ENCODE measurements at regions not wholly inside any gene's neighbourhood (a gene's known extent, or its start where the extent isn't known, plus 50 kb on each side); places are given as distances from the start of the nearest gene placed in this dataset.

DNA sequence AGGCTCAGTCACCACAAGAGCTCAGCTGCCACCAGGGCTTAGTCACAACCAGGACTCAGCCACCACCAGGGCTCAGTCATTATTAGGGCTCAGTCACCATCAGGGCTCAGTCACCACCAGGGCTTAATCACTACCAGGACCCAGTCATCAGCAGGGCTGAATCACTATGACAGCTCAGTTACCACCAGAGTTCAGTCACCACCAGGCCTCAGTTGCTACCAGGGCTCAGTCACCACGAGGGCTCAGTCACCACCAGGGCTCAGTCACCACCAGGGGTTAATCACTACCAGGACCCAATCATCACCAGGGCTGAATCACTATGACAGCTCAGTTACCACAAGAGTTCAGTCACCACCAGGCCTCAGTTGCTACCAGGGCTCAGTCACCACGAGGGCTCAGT lies 196.2 kb downstream of the NPHP4 start:
- no peaks in the 10 kb centered on the region for H3K9me3 ChIP-seq (ENCODE audit: control insufficient read depth in 2 of 2, insufficient read depth in 1 of 2, low read length in 1 of 2)
- H3K36me3 ChIP-seq (ENCODE audit: control insufficient read depth in 2 of 2, insufficient read depth in 2 of 2, low read length in 1 of 2) = no peaks in the 10 kb centered on the region
- H3K27ac ChIP-seq (ENCODE audit: low read depth in 1 of 2, low read length in 1 of 2) = no peak overlapping the region
- no peaks in the 10 kb centered on the region for H3K4me1 ChIP-seq (ENCODE audit: control insufficient read depth in 2 of 2, insufficient read depth in 2 of 2, low read length in 2 of 2)
- no peak for DNase-seq (ENCODE audit: low read depth in 6 of 9, low spot score in 9 of 9)
- 86% methylated on average over 2 of the region's 2 CpGs for WGBS
- no peaks in the 10 kb centered on the region for H3K27me3 ChIP-seq (ENCODE audit: control insufficient read depth in 2 of 2, insufficient read depth in 1 of 2, low read length in 1 of 2)
- no peak overlapping the region for H3K4me3 ChIP-seq (ENCODE audit: low read length in 2 of 2)

DNA sequence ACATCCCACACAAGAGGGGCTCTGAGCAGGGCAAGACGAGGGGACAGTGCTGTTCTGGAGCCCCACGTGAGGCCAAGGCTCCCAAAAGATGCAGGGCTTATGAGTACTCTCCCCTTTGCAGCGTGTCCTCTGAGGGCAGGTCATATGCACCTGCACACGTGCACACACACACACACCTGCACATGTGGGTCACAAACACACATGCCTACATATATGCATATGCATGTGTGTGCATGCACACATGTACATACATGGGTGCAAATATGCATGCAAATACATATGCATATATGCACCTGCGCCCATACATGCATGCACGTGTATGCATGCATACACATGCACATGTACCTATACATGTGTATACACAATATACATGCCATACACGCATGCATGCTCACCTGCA lies 197.9 kb downstream of the NPHP4 start:
- no peaks in the 10 kb centered on the region for H3K27me3 ChIP-seq (ENCODE audit: control insufficient read depth in 2 of 2, insufficient read depth in 1 of 2, low read length in 1 of 2)
- no peaks in the 10 kb centered on the region for H3K9me3 ChIP-seq (ENCODE audit: control insufficient read depth in 2 of 2, insufficient read depth in 1 of 2, low read length in 1 of 2)
- no peaks in the 10 kb centered on the region for H3K4me1 ChIP-seq (ENCODE audit: control insufficient read depth in 2 of 2, insufficient read depth in 2 of 2, low read length in 2 of 2)
- H3K27ac ChIP-seq (ENCODE audit: low read depth in 1 of 2, low read length in 1 of 2) = no peak overlapping the region
- no peak for DNase-seq (ENCODE audit: low read depth in 6 of 9, low spot score in 9 of 9)
- H3K36me3 ChIP-seq (ENCODE audit: control insufficient read depth in 2 of 2, insufficient read depth in 2 of 2, low read length in 1 of 2) = no peaks in the 10 kb centered on the region
- no peak overlapping the region for H3K4me3 ChIP-seq (ENCODE audit: low read length in 2 of 2)
- 87% methylated on average over 7 of the region's 7 CpGs for WGBS

DNA sequence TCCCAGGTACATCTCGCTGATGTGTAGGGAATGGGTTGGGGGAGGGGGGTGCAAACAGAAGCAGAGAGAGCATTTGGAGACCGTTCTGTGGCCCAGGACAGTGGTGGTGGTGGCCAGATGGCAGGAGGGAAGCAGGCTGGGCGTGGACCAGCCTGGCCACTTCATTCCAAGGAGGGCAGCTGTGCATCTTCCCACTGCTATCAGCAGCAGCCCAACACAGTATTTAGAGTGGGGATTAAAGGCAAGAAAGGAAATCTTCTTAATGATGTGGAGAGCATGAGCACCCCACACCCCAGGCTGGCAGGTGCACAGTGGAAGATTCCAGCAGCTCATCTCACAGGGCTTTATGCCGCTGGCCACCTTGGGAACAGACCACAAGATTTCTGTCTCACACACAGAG lies 198.7 kb downstream of the NPHP4 start:
- Histone ChIP-seq H3K4me3 (ENCODE audit: low read length in 2 of 2) (no peak overlapping the region), H3K36me3 (ENCODE audit: control insufficient read depth in 2 of 2, insufficient read depth in 2 of 2, low read length in 1 of 2) (no peaks in the 10 kb centered on the region), H3K4me1 (ENCODE audit: control insufficient read depth in 2 of 2, insufficient read depth in 2 of 2, low read length in 2 of 2) (no peaks in the 10 kb centered on the region), H3K27me3 (ENCODE audit: control insufficient read depth in 2 of 2, insufficient read depth in 1 of 2, low read length in 1 of 2) (no peaks in the 10 kb centered on the region), H3K9me3 (ENCODE audit: control insufficient read depth in 2 of 2, insufficient read depth in 1 of 2, low read length in 1 of 2) (no peaks in the 10 kb centered on the region), H3K27ac (ENCODE audit: low read depth in 1 of 2, low read length in 1 of 2) (no peak overlapping the region)
- no peak for DNase-seq (ENCODE audit: low read depth in 6 of 9, low spot score in 9 of 9)
- 84% methylated on average over 4 of the region's 4 CpGs for WGBS

DNA sequence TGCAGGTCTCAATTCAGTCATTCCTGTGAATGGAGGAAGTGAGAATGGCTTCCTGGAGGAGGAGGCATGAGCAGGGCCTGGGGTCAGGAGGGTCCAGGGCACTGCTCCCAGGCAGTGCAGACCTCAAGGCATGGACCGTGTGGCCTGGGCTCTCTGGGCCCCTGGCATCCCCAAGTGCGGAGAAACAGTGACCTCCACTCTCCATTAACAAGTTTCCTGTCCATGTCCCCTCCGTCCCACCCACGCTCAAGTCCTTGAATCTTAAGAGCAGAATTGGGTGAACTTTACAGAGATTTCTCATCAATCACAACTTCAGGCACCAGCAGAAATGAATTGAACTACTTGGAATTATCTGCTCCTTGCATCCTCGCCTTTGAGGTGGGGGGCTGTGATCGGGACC lies 211.1 kb downstream of the NPHP4 start:
- no peak overlapping the region for H3K27ac ChIP-seq (ENCODE audit: low read depth in 1 of 2, low read length in 1 of 2)
- H3K27me3 ChIP-seq (ENCODE audit: control insufficient read depth in 2 of 2, insufficient read depth in 1 of 2, low read length in 1 of 2) = no peaks in the 10 kb centered on the region
- 81% methylated on average over 6 of the region's 6 CpGs for WGBS
- H3K4me3 ChIP-seq (ENCODE audit: low read length in 2 of 2) = no peak overlapping the region
- no peak for DNase-seq (ENCODE audit: low read depth in 6 of 9, low spot score in 9 of 9)
- no peaks in the 10 kb centered on the region for H3K4me1 ChIP-seq (ENCODE audit: control insufficient read depth in 2 of 2, insufficient read depth in 2 of 2, low read length in 2 of 2)
- H3K36me3 ChIP-seq (ENCODE audit: control insufficient read depth in 2 of 2, insufficient read depth in 2 of 2, low read length in 1 of 2) = no peaks in the 10 kb centered on the region
- H3K9me3 ChIP-seq (ENCODE audit: control insufficient read depth in 2 of 2, insufficient read depth in 1 of 2, low read length in 1 of 2) = no peaks in the 10 kb centered on the region

DNA sequence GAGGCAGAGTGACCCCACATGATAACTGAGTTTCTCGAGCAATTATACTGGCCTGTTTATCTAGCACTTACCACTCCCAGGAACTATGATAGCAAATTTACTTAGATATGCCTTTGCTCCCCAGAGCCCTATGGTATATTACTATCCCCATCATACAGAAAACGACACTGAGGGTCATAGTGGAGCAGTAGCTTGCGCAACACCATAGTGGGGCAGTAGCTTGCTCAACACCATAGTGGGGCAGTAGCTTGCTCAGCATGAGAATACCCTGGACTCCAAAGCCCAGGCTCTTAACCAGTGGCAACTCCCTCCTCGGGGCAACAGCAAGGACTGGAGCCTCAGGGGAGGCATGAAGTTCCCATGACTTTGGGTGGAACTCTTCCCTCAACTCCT lies 211.9 kb downstream of the NPHP4 start:
- no peaks in the 10 kb centered on the region for H3K9me3 ChIP-seq (ENCODE audit: control insufficient read depth in 2 of 2, insufficient read depth in 1 of 2, low read length in 1 of 2)
- no peak overlapping the region for H3K4me3 ChIP-seq (ENCODE audit: low read length in 2 of 2)
- H3K27ac ChIP-seq (ENCODE audit: low read depth in 1 of 2, low read length in 1 of 2) = no peak overlapping the region
- DNase-seq (ENCODE audit: low read depth in 6 of 9, low spot score in 9 of 9) = no peak
- WGBS = 94% methylated on average over 4 of the region's 4 CpGs
- H3K36me3 ChIP-seq (ENCODE audit: control insufficient read depth in 2 of 2, insufficient read depth in 2 of 2, low read length in 1 of 2) = no peaks in the 10 kb centered on the region
- no peaks in the 10 kb centered on the region for H3K27me3 ChIP-seq (ENCODE audit: control insufficient read depth in 2 of 2, insufficient read depth in 1 of 2, low read length in 1 of 2)
- no peaks in the 10 kb centered on the region for H3K4me1 ChIP-seq (ENCODE audit: control insufficient read depth in 2 of 2, insufficient read depth in 2 of 2, low read length in 2 of 2)

DNA sequence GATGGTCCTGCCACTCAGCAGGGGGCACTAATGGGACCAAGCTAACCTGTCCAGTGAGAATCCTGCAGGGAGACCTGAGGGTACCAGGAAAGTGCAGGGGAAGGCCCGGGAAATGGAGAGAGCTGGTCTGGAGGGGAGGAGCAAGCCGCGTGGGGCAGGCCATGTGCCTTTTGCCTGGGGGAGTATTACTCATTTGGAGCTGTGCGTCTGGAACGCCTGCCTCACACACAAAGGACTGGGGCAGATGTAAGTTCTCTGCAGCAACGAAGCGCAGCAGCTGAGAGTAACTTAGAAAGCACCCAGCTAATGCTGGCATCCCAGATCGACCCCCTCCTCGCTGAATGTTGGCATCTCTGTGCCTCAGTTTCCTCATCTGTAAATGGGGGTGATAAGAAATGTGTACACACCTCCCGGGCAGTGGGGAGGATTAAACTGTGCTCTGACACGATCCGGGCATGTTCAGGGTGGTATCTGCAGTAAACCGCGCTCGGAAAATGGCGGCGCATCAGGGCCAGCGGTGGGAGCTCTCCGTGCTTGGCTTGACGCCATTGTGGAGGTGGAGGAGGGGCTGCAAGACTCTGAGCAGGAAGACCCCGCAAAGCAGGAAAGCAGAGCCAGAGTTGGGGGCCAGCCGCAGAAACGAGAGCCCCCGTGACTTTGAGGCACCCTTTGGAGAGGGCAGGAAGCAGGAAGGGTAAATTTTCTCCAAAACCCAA lies 212.5 kb downstream of the NPHP4 start:
- H3K36me3 ChIP-seq (ENCODE audit: control insufficient read depth in 2 of 2, insufficient read depth in 2 of 2, low read length in 1 of 2) = no peaks in the 10 kb centered on the region
- H3K27ac ChIP-seq (ENCODE audit: low read depth in 1 of 2, low read length in 1 of 2) = no peak overlapping the region
- H3K9me3 ChIP-seq (ENCODE audit: control insufficient read depth in 2 of 2, insufficient read depth in 1 of 2, low read length in 1 of 2) = no peaks in the 10 kb centered on the region
- no peaks in the 10 kb centered on the region for H3K4me1 ChIP-seq (ENCODE audit: control insufficient read depth in 2 of 2, insufficient read depth in 2 of 2, low read length in 2 of 2)
- H3K4me3 ChIP-seq (ENCODE audit: low read length in 2 of 2) = no peak overlapping the region
- no peak for DNase-seq (ENCODE audit: low read depth in 6 of 9, low spot score in 9 of 9)
- no peaks in the 10 kb centered on the region for H3K27me3 ChIP-seq (ENCODE audit: control insufficient read depth in 2 of 2, insufficient read depth in 1 of 2, low read length in 1 of 2)
- 92% methylated on average over 24 of the region's 24 CpGs for WGBS

DNA sequence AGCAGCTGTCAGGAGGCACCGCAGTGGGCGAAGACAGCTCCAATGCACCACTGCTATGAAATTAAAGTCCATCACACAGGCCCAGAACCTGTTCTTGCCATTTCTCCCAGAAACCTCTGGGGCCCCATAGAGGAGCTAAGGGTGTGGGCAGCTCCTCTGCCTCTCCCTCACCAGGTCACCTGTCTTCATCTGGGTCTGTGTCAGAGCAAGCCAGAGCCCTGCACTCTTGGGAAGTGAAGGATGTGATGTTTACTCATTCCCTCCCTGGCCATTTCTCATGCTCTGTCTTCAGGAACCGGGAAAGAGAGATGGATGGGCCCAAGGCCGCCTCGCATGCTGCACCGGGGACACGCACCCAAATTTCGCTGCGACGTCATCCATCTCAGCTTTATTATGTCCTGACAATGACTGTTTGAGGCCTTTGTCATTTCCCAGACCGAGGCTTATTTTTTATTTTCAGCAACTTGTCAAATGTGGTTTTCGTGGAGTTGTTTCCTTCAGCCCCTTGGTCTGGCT lies 216.1 kb downstream of the NPHP4 start:
- H3K27me3 ChIP-seq (ENCODE audit: control insufficient read depth in 2 of 2, insufficient read depth in 1 of 2, low read length in 1 of 2) = no peaks in the 10 kb centered on the region
- WGBS = 92% methylated on average over 12 of the region's 12 CpGs

DNA sequence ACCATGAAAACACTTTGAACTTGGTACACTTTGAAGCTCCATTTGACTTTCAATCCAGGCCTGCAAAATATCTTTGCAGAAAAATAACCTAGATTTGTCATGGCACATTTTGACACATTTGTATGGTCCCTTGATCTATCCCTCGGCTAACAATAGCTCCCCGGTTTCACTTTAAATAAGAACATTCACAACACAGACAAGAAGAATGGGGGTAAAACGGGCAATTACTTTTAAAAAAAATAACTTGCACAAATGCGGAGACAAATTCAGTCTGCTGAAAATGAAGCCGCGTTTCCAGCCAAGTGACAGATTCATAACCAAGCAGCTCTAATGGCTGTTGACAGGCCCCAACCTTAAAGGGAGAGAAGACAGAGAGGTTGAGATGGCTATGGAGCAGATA lies 218.2 kb downstream of the NPHP4 start:
- 88% methylated on average over 6 of the region's 6 CpGs for WGBS
- Histone ChIP-seq H3K27me3 (ENCODE audit: control insufficient read depth in 2 of 2, insufficient read depth in 1 of 2, low read length in 1 of 2) (no peaks in the 10 kb centered on the region), H3K36me3 (ENCODE audit: control insufficient read depth in 2 of 2, insufficient read depth in 2 of 2, low read length in 1 of 2) (no peaks in the 10 kb centered on the region), H3K4me1 (ENCODE audit: control insufficient read depth in 2 of 2, insufficient read depth in 2 of 2, low read length in 2 of 2) (no peaks in the 10 kb centered on the region), H3K27ac (ENCODE audit: low read depth in 1 of 2, low read length in 1 of 2) (no peak overlapping the region), H3K9me3 (ENCODE audit: control insufficient read depth in 2 of 2, insufficient read depth in 1 of 2, low read length in 1 of 2) (no peaks in the 10 kb centered on the region), H3K4me3 (ENCODE audit: low read length in 2 of 2) (no peak overlapping the region)
- no peak for DNase-seq (ENCODE audit: low read depth in 6 of 9, low spot score in 9 of 9)

More for the DNA sequence above, 216.1 kb downstream of the NPHP4 start:
- H3K4me3 ChIP-seq (ENCODE audit: low read length in 2 of 2) = no peak overlapping the region
- H3K4me1 ChIP-seq (ENCODE audit: control insufficient read depth in 2 of 2, insufficient read depth in 2 of 2, low read length in 2 of 2) = no peaks in the 10 kb centered on the region
- H3K27ac ChIP-seq (ENCODE audit: low read depth in 1 of 2, low read length in 1 of 2) = no peak overlapping the region
- no peaks in the 10 kb centered on the region for H3K36me3 ChIP-seq (ENCODE audit: control insufficient read depth in 2 of 2, insufficient read depth in 2 of 2, low read length in 1 of 2)
- DNase-seq (ENCODE audit: low read depth in 6 of 9, low spot score in 9 of 9) = no peak
- no peaks in the 10 kb centered on the region for H3K9me3 ChIP-seq (ENCODE audit: control insufficient read depth in 2 of 2, insufficient read depth in 1 of 2, low read length in 1 of 2)

DNA sequence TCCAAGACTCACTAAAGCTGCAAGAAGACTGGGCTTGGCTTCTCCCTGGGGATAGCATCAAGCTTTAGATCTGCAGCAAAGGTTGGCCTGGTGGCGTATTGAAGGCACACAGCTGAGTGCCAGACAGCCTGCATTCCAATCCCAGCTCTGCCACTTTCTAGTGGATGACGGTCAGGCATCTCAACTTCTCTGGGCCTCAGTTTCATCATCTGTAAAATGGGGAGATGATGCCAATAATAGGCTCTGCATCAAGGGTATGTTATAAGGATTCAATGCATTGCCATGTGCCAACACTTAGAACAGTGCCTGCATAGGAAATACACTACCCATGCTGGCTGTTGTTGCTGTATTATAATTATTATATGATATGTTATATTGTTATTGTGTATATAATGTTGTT lies 220.4 kb downstream of the NPHP4 start:
- no peaks in the 10 kb centered on the region for H3K27me3 ChIP-seq (ENCODE audit: control insufficient read depth in 2 of 2, insufficient read depth in 1 of 2, low read length in 1 of 2)
- 99% methylated on average over 2 of the region's 2 CpGs for WGBS

More for the DNA sequence above, 220.4 kb downstream of the NPHP4 start:
- Histone ChIP-seq H3K27ac (ENCODE audit: low read depth in 1 of 2, low read length in 1 of 2) (no peak overlapping the region), H3K4me3 (ENCODE audit: low read length in 2 of 2) (no peak overlapping the region), H3K4me1 (ENCODE audit: control insufficient read depth in 2 of 2, insufficient read depth in 2 of 2, low read length in 2 of 2) (no peaks in the 10 kb centered on the region), H3K36me3 (ENCODE audit: control insufficient read depth in 2 of 2, insufficient read depth in 2 of 2, low read length in 1 of 2) (no peaks in the 10 kb centered on the region), H3K9me3 (ENCODE audit: control insufficient read depth in 2 of 2, insufficient read depth in 1 of 2, low read length in 1 of 2) (no peaks in the 10 kb centered on the region)
- no peak for DNase-seq (ENCODE audit: low read depth in 6 of 9, low spot score in 9 of 9)

All from thymus (tissue), 11 donors.